Memory B cell (primary cell): ENCODE measurements at regions not wholly inside any gene's neighbourhood (a gene's known extent, or its start where the extent isn't known, plus 50 kb on each side); places are given as distances from the start of the nearest gene placed in this dataset.

Experiments
- ATAC-seq: fragments of 150-1000 bp; cut with Tn5 transposase; 2 replicates; pipeline ENCODE4 v1.10.0; 2021; ENCODE audit warnings: low read depth, mild to moderate bottlenecking, moderate library complexity
- DNase-seq, 2 donors: peaks; one replicate each; pipeline ENCODE4 v3.0.0; 2022; ENCODE audit warnings: low spot score in 2 of 2
- H3K27ac Mint-ChIP-seq: one replicate; pipeline ENCODE4 v1.8.0; 2022; ENCODE audit warnings: mild to moderate bottlenecking, moderate library complexity, mixed read lengths
- H3K27me3 Mint-ChIP-seq: one replicate; pipeline ENCODE4 v1.8.0; 2022; ENCODE audit warnings: mixed read lengths
- H3K36me3 Mint-ChIP-seq: one replicate; pipeline ENCODE4 v1.8.0; 2022; ENCODE audit warnings: mild to moderate bottlenecking, mixed read lengths
- H3K4me1 Mint-ChIP-seq: one replicate; pipeline ENCODE4 v1.8.0; 2022; ENCODE audit warnings: mixed read lengths
- H3K4me3 Mint-ChIP-seq: one replicate; pipeline ENCODE4 v1.8.0; 2022; ENCODE audit warnings: mild to moderate bottlenecking, moderate library complexity, mixed read lengths
- H3K9me3 Mint-ChIP-seq: one replicate; pipeline ENCODE4 v1.8.0; 2022; ENCODE audit warnings: mixed read lengths

DNA sequence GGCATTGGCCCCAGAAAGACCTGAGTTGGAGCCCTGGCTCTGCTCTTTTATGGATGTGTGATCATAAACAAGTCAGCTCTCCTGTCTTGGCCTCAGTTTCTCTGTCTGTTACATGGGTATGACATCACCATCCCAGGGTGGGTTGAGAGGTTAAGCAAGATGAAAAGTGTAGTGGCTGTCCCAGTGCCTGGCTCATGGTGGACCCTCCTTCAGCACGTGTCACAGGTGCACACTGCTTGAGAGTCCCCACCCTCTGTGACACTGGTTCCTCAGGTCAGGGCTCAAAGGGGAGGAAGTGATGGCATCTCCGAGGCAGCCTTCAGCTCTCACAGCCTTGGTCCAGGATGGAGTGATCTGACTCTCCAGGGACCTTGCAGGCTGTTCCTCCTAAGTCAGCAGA is 218.4 kb downstream of the HAPSTR1 start:
- Mint-ChIP-seq H3K27me3 (peaks cover 5% of the 10 kb centered on the region), H3K4me1 (no peaks in the 10 kb centered on the region), H3K9me3 (no peaks in the 10 kb centered on the region), H3K27ac (no peak overlapping the region), H3K4me3 (no peak overlapping the region), H3K36me3 (no peaks in the 10 kb centered on the region)
- DNase-seq (no peak), ATAC-seq (no peak)

DNA sequence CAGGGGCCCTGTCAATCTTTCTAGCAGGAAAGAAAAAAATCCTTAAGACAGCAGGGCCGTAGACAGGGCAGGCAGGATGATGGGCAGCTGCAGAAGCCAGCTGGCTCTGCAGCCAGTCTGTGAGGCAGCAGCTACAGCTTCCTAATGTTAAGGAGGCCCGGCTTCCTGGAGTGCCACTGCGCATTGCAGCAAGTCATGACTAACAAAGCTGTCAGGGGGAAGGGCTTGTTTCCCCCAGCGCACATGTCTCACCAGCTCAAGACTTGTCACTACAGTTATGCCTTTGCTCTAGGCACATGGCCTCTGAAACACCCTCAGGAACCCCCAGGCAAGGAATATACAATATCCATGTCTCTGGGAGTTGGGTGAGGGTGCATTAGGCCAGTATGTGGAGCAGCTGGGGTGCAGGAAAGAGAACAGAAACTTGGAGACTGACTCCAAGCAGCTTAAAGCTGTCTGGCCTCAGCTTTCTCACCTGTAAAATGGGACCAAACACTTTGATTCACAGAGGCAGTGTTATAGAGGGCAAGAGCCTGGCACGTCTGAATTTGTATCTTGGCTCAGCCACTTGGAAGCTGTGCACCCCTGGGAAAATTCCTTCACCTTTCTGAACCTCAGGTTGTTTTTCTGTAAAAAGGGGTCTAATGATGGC is 220.0 kb downstream of the HAPSTR1 start:
- H3K9me3 Mint-ChIP-seq: no peaks in the 10 kb centered on the region
- peaks cover 5% of the 10 kb centered on the region for H3K27me3 Mint-ChIP-seq
- ATAC-seq: no peak
- H3K36me3 Mint-ChIP-seq: no peaks in the 10 kb centered on the region
- H3K27ac Mint-ChIP-seq: no peak overlapping the region
- H3K4me1 Mint-ChIP-seq: no peaks in the 10 kb centered on the region
- no peak for DNase-seq
- H3K4me3 Mint-ChIP-seq: no peak overlapping the region

DNA sequence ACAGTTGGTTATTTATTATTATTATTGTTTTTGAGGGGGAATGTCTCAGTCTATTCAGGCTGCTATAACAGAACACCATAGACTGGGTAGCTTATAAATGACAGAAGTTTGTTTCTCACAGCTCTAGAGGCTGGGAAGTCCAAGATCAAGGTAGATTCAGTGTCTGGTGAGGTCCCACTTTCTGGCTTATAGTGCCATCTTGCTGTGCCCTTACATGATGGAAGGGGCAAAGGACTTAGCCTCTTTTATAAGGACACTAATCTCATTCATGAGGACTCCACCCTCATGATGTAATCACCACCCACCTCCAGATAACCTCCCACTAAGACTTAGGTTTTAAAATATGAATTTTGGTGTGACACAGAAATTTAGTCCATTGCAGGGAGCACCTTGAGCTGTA is 224.6 kb downstream of the HAPSTR1 start:
- Mint-ChIP-seq H3K4me1 (no peaks in the 10 kb centered on the region), H3K9me3 (no peaks in the 10 kb centered on the region), H3K27ac (no peak overlapping the region), H3K36me3 (no peaks in the 10 kb centered on the region), H3K4me3 (no peak overlapping the region), H3K27me3 (peaks cover 4% of the 10 kb centered on the region)
- DNase-seq (no peak), ATAC-seq (no peak)

DNA sequence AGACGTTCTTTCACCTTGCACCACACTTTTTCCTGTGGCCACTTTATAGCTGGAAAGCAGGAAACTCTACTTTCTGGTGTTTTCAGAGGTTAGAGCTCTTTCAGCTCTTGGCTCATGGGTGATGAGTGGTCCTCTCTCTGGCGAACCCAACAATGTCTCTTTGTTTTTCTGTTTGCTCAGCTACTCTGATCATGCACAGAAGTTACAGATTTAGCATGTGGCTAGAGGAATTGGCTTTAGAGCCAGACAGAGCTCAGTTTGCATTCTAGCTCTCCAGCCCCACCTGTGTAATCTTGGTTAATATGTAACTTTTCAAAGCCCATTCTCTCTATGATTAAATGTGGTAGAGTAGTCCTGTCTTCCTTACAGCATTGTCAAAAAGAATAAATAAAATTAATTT is 225.2 kb downstream of the HAPSTR1 start:
- no peak overlapping the region for H3K27ac Mint-ChIP-seq
- DNase-seq: no peak
- no peaks in the 10 kb centered on the region for H3K9me3 Mint-ChIP-seq
- no peaks in the 10 kb centered on the region for H3K4me1 Mint-ChIP-seq
- no peaks in the 10 kb centered on the region for H3K36me3 Mint-ChIP-seq
- peaks cover 3% of the 10 kb centered on the region for H3K27me3 Mint-ChIP-seq
- no peak for ATAC-seq
- no peak overlapping the region for H3K4me3 Mint-ChIP-seq

DNA sequence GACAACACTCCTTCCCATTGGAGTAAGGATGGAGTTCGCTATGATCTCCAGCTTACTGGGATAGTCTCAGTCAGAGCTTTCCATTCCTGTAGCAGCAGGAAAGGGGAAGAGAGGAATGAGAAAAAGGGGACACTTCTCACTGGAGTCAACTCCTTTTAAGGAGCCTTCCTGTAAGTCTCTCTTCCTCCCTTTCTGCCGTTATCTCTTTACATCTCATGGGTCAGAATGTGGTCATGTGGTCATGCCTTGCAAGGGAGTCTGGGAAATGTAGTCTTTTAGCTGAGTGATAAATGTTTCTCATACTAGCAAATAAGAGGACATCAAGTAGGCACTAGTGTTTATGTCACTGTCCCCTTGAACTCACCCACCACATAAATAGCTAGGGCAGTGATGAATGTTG is 227.3 kb downstream of the HAPSTR1 start:
- no peaks in the 10 kb centered on the region for H3K9me3 Mint-ChIP-seq
- H3K27me3 Mint-ChIP-seq: peaks cover 3% of the 10 kb centered on the region
- ATAC-seq (no peak), DNase-seq (no peak)
- H3K36me3 Mint-ChIP-seq: no peaks in the 10 kb centered on the region
- no peaks in the 10 kb centered on the region for H3K4me1 Mint-ChIP-seq
- no peak overlapping the region for H3K4me3 Mint-ChIP-seq
- H3K27ac Mint-ChIP-seq: no peak overlapping the region

DNA sequence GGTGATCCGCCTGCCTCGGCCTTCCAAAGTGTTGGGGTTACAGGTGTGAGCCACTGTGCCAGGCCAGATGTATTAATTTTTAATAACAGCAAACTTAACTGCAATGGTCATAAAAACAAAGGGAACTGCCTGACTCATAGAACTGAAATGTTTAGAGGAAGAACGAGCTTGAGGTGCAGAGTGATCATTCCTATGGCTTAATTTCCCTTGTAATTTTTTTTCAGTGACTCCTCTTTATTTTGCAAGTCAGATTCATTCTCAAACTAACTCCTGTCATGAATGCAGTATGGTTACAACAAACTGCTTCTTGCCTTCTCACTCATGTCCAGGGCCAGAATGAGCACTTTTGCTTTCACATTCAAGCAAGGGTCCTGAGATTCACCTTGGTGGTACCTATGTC is 231.3 kb downstream of the HAPSTR1 start:
- ATAC-seq: no peak
- Mint-ChIP-seq H3K27me3 (peaks cover 9% of the 10 kb centered on the region), H3K4me3 (no peak overlapping the region)

DNA sequence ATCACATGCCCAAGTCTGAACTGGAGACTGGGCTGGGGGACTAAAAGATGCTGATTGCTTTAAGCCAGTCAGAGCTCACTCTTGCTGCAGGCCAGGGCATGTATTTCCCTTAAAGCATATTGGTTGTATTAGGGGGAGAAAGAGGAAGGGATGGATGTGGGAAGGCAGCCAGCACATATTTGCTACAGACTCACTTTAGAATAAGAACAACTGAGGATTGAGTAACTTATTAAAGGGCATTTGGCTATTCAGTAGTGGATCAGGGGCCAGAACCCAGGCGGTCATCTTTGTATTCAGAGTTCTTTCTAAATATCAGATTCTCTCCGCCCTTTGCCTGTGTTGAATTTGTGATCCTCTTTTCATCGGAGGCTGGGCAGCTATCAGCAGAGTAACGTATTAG is 231.7 kb downstream of the HAPSTR1 start:
- Mint-ChIP-seq H3K27ac (no peak overlapping the region), H3K36me3 (no peaks in the 10 kb centered on the region), H3K9me3 (peaks cover 3% of the 10 kb centered on the region), H3K27me3 (peaks cover 9% of the 10 kb centered on the region), H3K4me1 (no peaks in the 10 kb centered on the region), H3K4me3 (no peak overlapping the region)
- no peak for DNase-seq
- ATAC-seq: no peak

More for the DNA sequence above, 231.3 kb downstream of the HAPSTR1 start:
- Mint-ChIP-seq H3K9me3 (peaks cover 3% of the 10 kb centered on the region), H3K27ac (no peak overlapping the region), H3K4me1 (no peaks in the 10 kb centered on the region), H3K36me3 (no peaks in the 10 kb centered on the region)
- no peak for DNase-seq

DNA sequence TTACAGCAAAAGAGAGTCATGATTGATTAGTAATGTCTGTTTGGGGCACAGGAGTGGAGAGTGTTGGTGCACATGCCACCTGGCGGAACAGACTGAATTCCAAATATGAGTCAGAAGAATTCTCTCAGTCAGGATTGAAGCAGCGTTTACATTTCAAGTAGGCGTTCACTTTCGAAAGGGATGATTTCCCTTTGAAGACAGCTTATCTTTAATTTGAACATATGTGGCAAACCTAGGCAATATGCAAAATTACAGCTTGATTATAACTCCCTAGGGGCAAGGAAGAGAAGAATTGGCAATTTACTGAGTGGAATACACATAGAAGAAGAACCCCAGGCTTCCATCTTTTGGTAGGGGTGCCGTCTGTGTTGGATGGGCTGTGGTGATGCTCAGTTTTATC is 235.8 kb downstream of the HAPSTR1 start:
- Mint-ChIP-seq H3K36me3 (no peaks in the 10 kb centered on the region), H3K27me3 (peaks cover 8% of the 10 kb centered on the region), H3K27ac (no peak overlapping the region), H3K4me3 (no peak overlapping the region), H3K4me1 (no peaks in the 10 kb centered on the region), H3K9me3 (peaks cover 3% of the 10 kb centered on the region)
- DNase-seq (no peak), ATAC-seq (no peak)

DNA sequence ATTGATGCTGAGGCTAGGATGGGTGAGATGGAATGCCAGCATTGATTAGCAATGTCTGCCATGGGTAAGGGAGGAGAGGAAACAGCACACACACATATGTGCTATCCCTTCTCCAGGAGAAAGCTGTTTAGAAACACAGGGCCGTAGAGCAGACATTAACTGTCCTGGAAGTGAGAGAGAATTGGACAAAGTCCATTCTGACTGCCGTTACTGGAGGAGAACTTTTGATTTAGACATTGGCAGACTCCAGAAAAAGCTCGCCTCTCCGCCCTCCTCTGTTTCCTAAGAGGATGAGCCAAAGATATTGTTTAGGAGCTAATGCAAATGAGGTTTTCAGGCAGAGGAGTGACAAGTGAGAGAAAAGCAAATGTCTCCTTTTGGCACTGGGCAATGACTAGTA is 237.0 kb downstream of the HAPSTR1 start:
- Mint-ChIP-seq H3K9me3 (peaks cover 3% of the 10 kb centered on the region), H3K27me3 (peaks cover 8% of the 10 kb centered on the region), H3K36me3 (no peaks in the 10 kb centered on the region), H3K4me1 (no peaks in the 10 kb centered on the region), H3K4me3 (no peak overlapping the region), H3K27ac (no peak overlapping the region)
- DNase-seq (no peak), ATAC-seq (no peak)

DNA sequence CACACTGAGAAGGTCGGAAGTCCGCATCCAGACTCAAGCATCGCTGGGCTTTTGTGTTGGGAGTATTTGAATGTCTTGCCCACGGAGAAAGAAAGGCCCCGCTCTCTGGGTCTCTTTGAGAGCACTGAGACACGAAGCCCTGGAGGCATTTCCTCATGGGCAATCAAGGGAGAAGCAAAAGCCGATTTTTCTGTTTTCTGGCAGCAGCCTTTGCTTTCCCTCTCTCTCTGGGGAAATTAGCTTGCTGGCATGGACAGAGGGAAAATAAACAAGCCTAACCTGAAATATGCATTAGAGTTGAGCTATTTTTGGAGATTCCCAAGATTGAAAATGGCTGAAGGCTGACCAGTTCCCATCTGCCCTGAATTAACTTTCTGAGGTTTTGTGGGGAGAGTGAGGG is 238.7 kb downstream of the HAPSTR1 start:
- peaks cover 3% of the 10 kb centered on the region for H3K9me3 Mint-ChIP-seq
- no peak for ATAC-seq

DNA sequence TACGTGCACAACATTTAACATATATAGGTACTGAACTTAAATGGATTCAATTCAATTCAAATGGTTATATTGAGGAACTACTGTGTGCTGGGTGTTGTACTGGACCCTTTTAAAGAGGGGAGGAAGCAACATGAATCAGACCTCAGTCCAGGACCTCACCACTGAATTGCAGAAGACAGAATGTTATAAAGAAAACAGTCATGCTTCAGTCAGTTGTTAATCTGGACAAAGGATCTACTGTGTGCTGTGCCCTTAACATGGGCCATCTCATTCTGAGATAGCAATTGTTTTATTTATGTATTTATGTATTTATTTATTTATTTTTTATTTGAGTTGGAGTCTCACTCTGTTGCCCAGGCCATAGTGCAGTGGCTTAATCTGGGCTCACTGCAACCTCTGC is 240.1 kb downstream of the HAPSTR1 start:
- no peak for DNase-seq
- Mint-ChIP-seq H3K27me3 (peaks cover 3% of the 10 kb centered on the region), H3K4me1 (no peaks in the 10 kb centered on the region), H3K9me3 (no peaks in the 10 kb centered on the region), H3K36me3 (no peaks in the 10 kb centered on the region), H3K27ac (no peak overlapping the region), H3K4me3 (no peak overlapping the region)
- ATAC-seq: no peak

More for the DNA sequence above, 238.7 kb downstream of the HAPSTR1 start:
- H3K4me1 Mint-ChIP-seq: no peaks in the 10 kb centered on the region
- H3K4me3 Mint-ChIP-seq: no peak overlapping the region
- no peak overlapping the region for H3K27ac Mint-ChIP-seq
- DNase-seq: no peak
- peaks cover 6% of the 10 kb centered on the region for H3K27me3 Mint-ChIP-seq
- no peaks in the 10 kb centered on the region for H3K36me3 Mint-ChIP-seq

DNA sequence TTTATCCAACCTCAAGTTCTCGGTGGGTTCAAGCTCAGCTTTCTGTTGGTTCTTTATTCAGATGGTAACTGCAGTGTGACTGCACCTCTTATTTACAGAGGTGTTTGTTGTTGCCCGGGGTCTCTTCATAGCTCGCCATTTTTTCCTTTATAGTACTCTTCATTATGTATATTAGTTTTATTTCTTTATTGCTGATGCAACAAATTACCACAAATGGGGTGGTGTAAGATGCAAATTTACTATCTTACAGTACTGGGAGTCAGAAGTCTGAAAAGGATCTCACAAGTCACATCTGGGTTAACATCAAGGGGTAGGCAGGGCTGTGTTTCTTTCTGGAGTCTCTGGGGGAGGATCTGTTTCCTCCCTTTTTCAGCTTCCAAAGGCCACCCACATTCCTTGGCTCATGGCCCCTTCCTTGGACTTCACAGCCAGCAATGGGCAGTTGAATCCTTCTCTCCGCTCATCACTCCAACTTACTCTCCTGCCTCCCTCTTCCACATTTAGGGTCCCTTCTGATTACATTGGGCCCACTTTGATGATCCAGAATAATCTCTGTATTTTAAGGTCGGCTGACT is 241.2 kb downstream of the HAPSTR1 start:
- H3K4me1 Mint-ChIP-seq: no peaks in the 10 kb centered on the region
- H3K36me3 Mint-ChIP-seq: no peaks in the 10 kb centered on the region
- DNase-seq (no peak), ATAC-seq (no peak)
- no peaks in the 10 kb centered on the region for H3K9me3 Mint-ChIP-seq
- no peak overlapping the region for H3K27ac Mint-ChIP-seq
- no peak overlapping the region for H3K4me3 Mint-ChIP-seq
- H3K27me3 Mint-ChIP-seq: peaks cover 3% of the 10 kb centered on the region

DNA sequence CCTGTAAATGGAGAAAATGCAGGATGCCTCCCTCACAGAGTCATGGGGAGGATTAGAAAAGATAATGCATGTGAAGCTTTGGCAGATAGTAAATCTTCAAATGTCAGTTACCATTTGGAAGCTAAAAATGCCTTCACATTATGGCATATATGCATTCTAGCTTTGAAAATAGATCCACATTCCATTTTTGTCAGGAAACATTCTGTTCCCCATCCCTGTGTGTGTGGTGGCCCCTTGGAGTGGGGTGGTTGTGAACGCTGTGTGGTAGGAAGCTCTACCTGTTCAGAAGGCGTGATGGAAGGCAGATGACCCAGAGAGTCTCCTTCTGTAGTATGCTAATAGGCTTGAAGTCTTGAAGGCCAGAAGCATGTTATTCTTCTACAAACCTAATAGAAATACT is 242.0 kb downstream of the HAPSTR1 start:
- H3K27ac Mint-ChIP-seq: no peak overlapping the region
- no peaks in the 10 kb centered on the region for H3K9me3 Mint-ChIP-seq
- H3K4me1 Mint-ChIP-seq: no peaks in the 10 kb centered on the region
- H3K36me3 Mint-ChIP-seq: no peaks in the 10 kb centered on the region
- no peak for DNase-seq
- ATAC-seq: no peak
- H3K27me3 Mint-ChIP-seq: peaks cover 3% of the 10 kb centered on the region
- no peak overlapping the region for H3K4me3 Mint-ChIP-seq

DNA sequence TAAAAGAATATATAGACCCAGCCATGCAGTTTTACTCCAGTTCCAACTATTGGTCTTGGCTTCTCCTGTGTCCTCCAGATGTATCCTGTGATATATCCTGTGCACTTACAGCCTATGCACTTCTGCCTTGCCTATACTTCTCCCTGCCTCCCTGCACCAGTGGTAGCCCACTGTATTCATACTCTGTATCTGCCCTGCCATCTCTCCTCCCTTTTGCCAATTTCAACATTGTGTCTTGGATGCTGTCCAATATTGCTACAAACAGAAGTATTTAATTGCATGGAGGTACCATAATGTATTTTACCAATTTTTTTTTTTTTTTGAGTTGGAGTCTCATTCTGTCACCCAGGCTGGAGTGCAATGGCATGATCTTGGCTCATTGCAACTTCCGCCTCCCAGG is 242.7 kb downstream of the HAPSTR1 start:
- no peaks in the 10 kb centered on the region for H3K4me1 Mint-ChIP-seq
- H3K36me3 Mint-ChIP-seq: no peaks in the 10 kb centered on the region
- no peaks in the 10 kb centered on the region for H3K9me3 Mint-ChIP-seq
- no peak overlapping the region for H3K27ac Mint-ChIP-seq
- DNase-seq (no peak), ATAC-seq (no peak)
- no peak overlapping the region for H3K4me3 Mint-ChIP-seq
- H3K27me3 Mint-ChIP-seq: peaks cover 3% of the 10 kb centered on the region

DNA sequence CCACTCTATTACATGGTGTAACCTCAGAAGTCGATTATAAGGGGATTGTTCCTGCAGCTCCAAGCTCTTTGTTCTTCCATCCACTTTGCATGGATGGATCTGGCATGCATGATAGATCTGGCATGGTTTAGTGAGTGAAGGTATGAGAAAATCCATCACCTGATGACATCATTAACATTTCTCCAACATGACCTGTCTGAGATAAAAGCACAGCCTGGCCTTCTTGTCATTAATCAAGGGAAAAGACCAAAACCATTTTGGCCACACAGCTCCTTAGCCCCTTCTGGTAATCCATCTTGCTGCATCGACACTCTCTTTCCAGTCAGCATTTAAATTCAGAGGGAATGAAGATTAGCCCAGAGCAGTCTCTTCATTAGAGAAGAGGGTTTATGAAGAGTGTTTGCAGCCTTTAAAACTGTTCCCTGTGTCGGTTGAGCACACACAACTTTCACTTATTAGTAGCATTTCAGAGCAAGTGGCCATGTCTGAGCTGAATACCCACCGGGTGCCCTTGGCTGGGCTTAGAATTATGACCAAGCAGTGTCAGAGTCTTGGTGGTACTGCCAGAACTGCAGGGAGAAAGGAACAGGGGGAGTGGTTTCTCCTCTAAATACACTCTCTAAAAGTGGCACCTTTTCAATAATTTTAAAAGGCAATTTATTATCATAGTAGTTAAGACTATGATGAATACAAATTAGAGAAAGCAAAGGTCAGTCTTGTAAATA is 246.0 kb downstream of the HAPSTR1 start:
- Mint-ChIP-seq H3K4me1 (no peaks in the 10 kb centered on the region), H3K27me3 (peaks cover 1% of the 10 kb centered on the region), H3K4me3 (no peak overlapping the region), H3K36me3 (no peaks in the 10 kb centered on the region), H3K9me3 (no peaks in the 10 kb centered on the region), H3K27ac (no peak overlapping the region)
- ATAC-seq (no peak), DNase-seq (no peak)
